H9 (cell line): ENCODE measurements at regions not wholly inside any gene's neighbourhood (a gene's known extent, or its start where the extent isn't known, plus 50 kb on each side); places are given as distances from the start of the nearest gene placed in this dataset.

Experiments
- DNase-seq: peaks from one replicate; pipeline ENCODE4 v3.0.0-alpha.2; 2017
- H2AFZ ChIP-seq: one replicate; pipeline ENCODE4 v1.6.1; 2013; ENCODE audit warnings: mild to moderate bottlenecking, low read length, control low read depth, moderate library complexity
- H2AK5ac ChIP-seq: 2 replicates; pipeline ENCODE4 v1.6.1; 2013; ENCODE audit warnings: low read length, control low read depth, mixed read lengths; ENCODE audit not compliant: insufficient read length
- H2BK120ac ChIP-seq: one replicate; pipeline ENCODE4 v1.6.1; 2013; ENCODE audit warnings: low read depth, mild to moderate bottlenecking, low read length, control low read depth, inconsistent platforms; ENCODE audit not compliant: poor library complexity, severe bottlenecking
- H2BK12ac ChIP-seq: 2 replicates; pipeline ENCODE4 v1.6.1; 2013; ENCODE audit warnings: low read length, control low read depth, mixed read lengths, low read depth; ENCODE audit not compliant: insufficient read length
- H2BK15ac ChIP-seq: 2 replicates; pipeline ENCODE4 v1.6.1; 2013; ENCODE audit warnings: low read depth, low read length, control low read depth
- H2BK20ac ChIP-seq: one replicate; pipeline ENCODE4 v1.6.1; 2013; ENCODE audit warnings: low read depth, mild to moderate bottlenecking, low read length, control low read depth, inconsistent platforms; ENCODE audit not compliant: poor library complexity, severe bottlenecking
- H2BK5ac ChIP-seq: 2 replicates; pipeline ENCODE4 v1.6.1; 2013; ENCODE audit warnings: low read length, control low read depth, mixed read lengths; ENCODE audit not compliant: insufficient read length
- H3K14ac ChIP-seq: 2 replicates; pipeline ENCODE4 v1.6.1; 2013; ENCODE audit warnings: low read length, control low read depth; ENCODE audit not compliant: insufficient read depth
- H3K18ac ChIP-seq: 2 replicates; pipeline ENCODE4 v1.6.1; 2013; ENCODE audit warnings: low read depth, mild to moderate bottlenecking, mixed read lengths, low read length, control low read depth; ENCODE audit not compliant: insufficient read length
- H3K23ac ChIP-seq: 2 replicates; pipeline ENCODE4 v1.6.1; 2013; ENCODE audit warnings: low read length, control low read depth, mixed read lengths, low read depth; ENCODE audit not compliant: insufficient read length
- H3K23me2 ChIP-seq: 2 replicates; pipeline ENCODE4 v1.6.1; 2013; ENCODE audit warnings: low read depth, mild to moderate bottlenecking, mixed read lengths, low read length, control low read depth; ENCODE audit not compliant: insufficient read length, poor library complexity, severe bottlenecking
- H3K27ac ChIP-seq: 2 replicates; pipeline ENCODE4 v1.5.1; 2013; ENCODE audit warnings: low read length, control low read depth, mixed read lengths, low read depth; ENCODE audit not compliant: insufficient read length
- H3K27me3 ChIP-seq: 2 replicates; pipeline ENCODE4 v1.6.1; 2013; ENCODE audit warnings: low read length, control low read depth, inconsistent platforms; ENCODE audit not compliant: insufficient read depth
- H3K4ac ChIP-seq: 2 replicates; pipeline ENCODE4 v1.6.1; 2013; ENCODE audit warnings: low read depth, mild to moderate bottlenecking, control low read depth, inconsistent platforms, low read length, moderate library complexity
- H3K4me1 ChIP-seq: 2 replicates; pipeline ENCODE4 v1.6.1; 2013; ENCODE audit warnings: low read length, control low read depth, inconsistent platforms; ENCODE audit not compliant: insufficient read depth
- H3K4me2 ChIP-seq: 2 replicates; pipeline ENCODE4 v1.6.1; 2013; ENCODE audit warnings: low read length, control low read depth, mixed read lengths; ENCODE audit not compliant: insufficient read length, insufficient read depth
- H3K56ac ChIP-seq: 2 replicates; pipeline ENCODE4 v1.6.1; 2013; ENCODE audit warnings: low read depth, mild to moderate bottlenecking, mixed read lengths, low read length, control low read depth; ENCODE audit not compliant: insufficient read length
- H3K79me1 ChIP-seq: 2 replicates; pipeline ENCODE4 v1.6.1; 2013; ENCODE audit warnings: low read depth, mild to moderate bottlenecking, moderate library complexity, low read length, control low read depth, inconsistent platforms; ENCODE audit not compliant: insufficient read depth, poor library complexity, severe bottlenecking
- H3K79me2 ChIP-seq: 2 replicates; pipeline ENCODE4 v1.6.1; 2013; ENCODE audit warnings: low read length, control low read depth, inconsistent platforms; ENCODE audit not compliant: insufficient read depth
- H3K9ac ChIP-seq: 2 replicates; pipeline ENCODE4 v1.6.1; 2013; ENCODE audit warnings: low read length, control low read depth, mixed read lengths; ENCODE audit not compliant: insufficient read length; ENCODE audit errors: extremely low read depth
- H3K9me3 ChIP-seq: one replicate; pipeline ENCODE4 v1.6.1; 2013; ENCODE audit warnings: low read depth, low read length, inconsistent platforms; ENCODE audit not compliant: control insufficient read depth
- H3T11ph ChIP-seq: one replicate; pipeline ENCODE4 v1.6.1; 2013; ENCODE audit warnings: mild to moderate bottlenecking, low read length, control low read depth, inconsistent platforms
- H4K20me1 ChIP-seq: one replicate; pipeline ENCODE4 v1.6.1; 2013; ENCODE audit not compliant: control insufficient read depth, insufficient read length, insufficient read depth
- H4K5ac ChIP-seq: 2 replicates; pipeline ENCODE4 v1.6.1; 2013; ENCODE audit warnings: low read depth, mild to moderate bottlenecking, mixed read lengths, low read length, control low read depth; ENCODE audit not compliant: insufficient read length
- H4K8ac ChIP-seq: replicated peaks from 2 replicates; pipeline ENCODE4 v1.6.1; 2013; ENCODE audit warnings: low read length, control low read depth, mixed read lengths, low read depth; ENCODE audit not compliant: insufficient read length
- H4K91ac ChIP-seq: 2 replicates; pipeline ENCODE4 v1.6.1; 2013; ENCODE audit warnings: low read depth, mild to moderate bottlenecking, moderate library complexity, mixed read lengths, low read length, control low read depth; ENCODE audit not compliant: insufficient read length
- H3K27ac Mint-ChIP-seq, 3 experiments: 2 replicates in 2 of 3; 3 replicates in 1 of 3; pipeline ENCODE4 v1.8.0; 2020 to 2021; ENCODE audit warnings: mixed read lengths in 3 of 3, mild to moderate bottlenecking in 1 of 3, moderate library complexity in 1 of 3
- H3K27me3 Mint-ChIP-seq: 2 replicates; pipeline ENCODE4 v1.8.0; 2021; ENCODE audit warnings: low read depth, mild to moderate bottlenecking, moderate library complexity, mixed read lengths
- H3K36me3 Mint-ChIP-seq, 3 experiments: 2 replicates in 2 of 3; 3 replicates in 1 of 3; pipeline ENCODE4 v1.8.0; 2020 to 2021; ENCODE audit warnings: low read depth in 3 of 3, mixed read lengths in 3 of 3; ENCODE audit not compliant: insufficient read depth in 1 of 3
- H3K4me1 Mint-ChIP-seq, 2 experiments: 2 replicates each; pipeline ENCODE4 v1.8.0; 2020; ENCODE audit warnings: mixed read lengths in 2 of 2
- H3K4me3 Mint-ChIP-seq, 2 experiments: 2 replicates in 1 of 2; 3 replicates in 1 of 2; pipeline ENCODE4 v1.8.0; 2020 to 2021; ENCODE audit warnings: mild to moderate bottlenecking in 2 of 2, mixed read lengths in 2 of 2, moderate library complexity in 1 of 2
- H3K9me3 Mint-ChIP-seq, 2 experiments: 2 replicates in 1 of 2; 3 replicates in 1 of 2; pipeline ENCODE4 v1.8.0; 2020; ENCODE audit warnings: mild to moderate bottlenecking in 2 of 2, mixed read lengths in 2 of 2, moderate library complexity in 1 of 2
- CTCF ChIP-seq: fragments of 200-600 bp; sonication (generic); conservative IDR thresholded peaks from 3 replicates; pipeline ENCODE4 v1.8.0; 2021; ENCODE audit warnings: antibody characterized with exemption, mild to moderate bottlenecking
- WGBS: extraction: QIAGEN DNeasy Blood & Tissue Kit; methylation state at CpG from one replicate; pipeline ENCODE4 v1.1.7; 2013; ENCODE audit warnings: missing lambda C conversion rate, low lambda C conversion rate, mixed read lengths; ENCODE audit not compliant: insufficient read length; ENCODE audit errors: extremely low coverage; 5-methylcytosine and 5-hydroxymethylcytosine counted together

- no peaks in the 10 kb centered on the region for H3K36me3 Mint-ChIP-seq
- DNase-seq, result no peak
- Histone ChIP-seq H3K4me1 (no peaks in the 10 kb centered on the region), H4K5ac (no peak overlapping the region), H3K79me1 (no peaks in the 10 kb centered on the region), H2AK5ac (no peak overlapping the region), H2BK12ac (no peak overlapping the region), H3T11ph (no peak overlapping the region), H3K4me2 (no peak overlapping the region), H3K27ac (no peak overlapping the region), H3K4ac (no peak overlapping the region), H3K14ac (no peak overlapping the region), H4K91ac (no peak overlapping the region), H2AFZ (no peak overlapping the region), H3K18ac (no peak overlapping the region), H3K23ac (no peak overlapping the region), H3K56ac (no peak overlapping the region), H3K23me2 (no peaks in the 10 kb centered on the region), H4K8ac (no peak overlapping the region), H3K27me3 (no peaks in the 10 kb centered on the region), H4K20me1 (no peaks in the 10 kb centered on the region), H3K9ac (no peak overlapping the region), H3K79me2 (no peaks in the 10 kb centered on the region), H2BK120ac (no peak overlapping the region), H2BK5ac (no peak overlapping the region), H2BK15ac (no peak overlapping the region), H2BK20ac (no peak overlapping the region), H3K9me3 (no peaks in the 10 kb centered on the region)
- no peak for TF ChIP-seq CTCF
- no peaks in the 10 kb centered on the region; a peak in 1 of 4 replicates for H3K4me1 Mint-ChIP-seq
- WGBS, result no CpG with 5 or more reads among the region's 2 CpGs
- H3K27me3 Mint-ChIP-seq, result peaks cover 8% of the 10 kb centered on the region
- H3K27ac Mint-ChIP-seq, result no peak overlapping the region
- peaks cover 2 to 3% of the 10 kb centered on the region in 2 experiments; a peak in 3 of 5 replicates for H3K9me3 Mint-ChIP-seq
- no peak overlapping the region for H3K4me3 Mint-ChIP-seq
Observed at GRCh38 chr16:5715155-5715554, 617.6 kb upstream of the EEF2KMT start.
